Smooth muscle cell (in vitro differentiated cells): ENCODE measurements at regions not wholly inside any gene's neighbourhood (a gene's known extent, or its start where the extent isn't known, plus 50 kb on each side); places are given as distances from the start of the nearest gene placed in this dataset.
A peak's percentile ranks its signal among the peaks of the same experiment; 100 is the strongest.

Experiments
- DNase-seq: peaks from one replicate; lab custom pipeline; 2025; ENCODE audit not compliant: unreplicated experiment; lab: John Stamatoyannopoulos, UW
- H2AFZ ChIP-seq: fragments of 200-600 bp; sonication (generic); 2 replicates; pipeline ENCODE4 v1.6.0; 2016; ENCODE audit warnings: antibody characterized with exemption, low read depth, mild to moderate bottlenecking
- H3F3A ChIP-seq: fragments of 200-600 bp; sonication (generic); 2 replicates; pipeline ENCODE4 v1.6.0; 2017; ENCODE audit warnings: antibody characterized with exemption, low read depth
- H3K27ac ChIP-seq: fragments of 200-600 bp; sonication (generic); 2 replicates; pipeline ENCODE4 v1.5.1; 2016; ENCODE audit warnings: low read depth, mild to moderate bottlenecking
- H3K27me3 ChIP-seq: fragments of 200-600 bp; sonication (generic); 2 replicates; pipeline ENCODE4 v1.6.1; 2016; ENCODE audit warnings: low read depth, mild to moderate bottlenecking
- H3K36me3 ChIP-seq: fragments of 200-600 bp; sonication (generic); 2 replicates; pipeline ENCODE4 v1.5.1; 2016; ENCODE audit warnings: low read depth
- H3K4me1 ChIP-seq: fragments of 200-600 bp; sonication (generic); 2 replicates; pipeline ENCODE4 v1.5.1; 2016; ENCODE audit warnings: low read depth
- H3K4me2 ChIP-seq: fragments of 200-600 bp; sonication (generic); 2 replicates; pipeline ENCODE4 v1.6.0; 2016; ENCODE audit warnings: mild to moderate bottlenecking
- H3K4me3 ChIP-seq: fragments of 200-600 bp; sonication (generic); 2 replicates; pipeline ENCODE4 v1.5.1; 2016; ENCODE audit warnings: mild to moderate bottlenecking
- H3K79me2 ChIP-seq: fragments of 200-600 bp; sonication (generic); 2 replicates; pipeline ENCODE4 v1.6.0; 2016; ENCODE audit warnings: low read depth, mild to moderate bottlenecking
- H3K9ac ChIP-seq: fragments of 200-600 bp; sonication (generic); 2 replicates; pipeline ENCODE4 v1.6.0; 2016; ENCODE audit warnings: low read depth
- H3K9me3 ChIP-seq: fragments of 200-600 bp; sonication (generic); replicated peaks from 2 replicates; pipeline ENCODE4 v1.5.1; 2016; ENCODE audit warnings: low read depth
- H4K20me1 ChIP-seq: fragments of 200-600 bp; sonication (generic); 2 replicates; pipeline ENCODE4 v1.6.0; 2016; ENCODE audit warnings: low read depth
- WGBS: methylation state at CpG from one replicate; pipeline ENCODE4 v1.1.7; 2016; ENCODE audit warnings: low lambda C conversion rate; 5-methylcytosine and 5-hydroxymethylcytosine counted together
- TF ChIP-seq, protein P1 (sequence below): fragments of 200-600 bp; sonication (generic); IDR thresholded peaks from 2 replicates; pipeline ENCODE4 v1.5.1; 2017; ENCODE audit warnings: borderline replicate concordance, mild to moderate bottlenecking, antibody characterized with exemption; ENCODE audit not compliant: insufficient read depth, poor library complexity, severe bottlenecking

DNA sequence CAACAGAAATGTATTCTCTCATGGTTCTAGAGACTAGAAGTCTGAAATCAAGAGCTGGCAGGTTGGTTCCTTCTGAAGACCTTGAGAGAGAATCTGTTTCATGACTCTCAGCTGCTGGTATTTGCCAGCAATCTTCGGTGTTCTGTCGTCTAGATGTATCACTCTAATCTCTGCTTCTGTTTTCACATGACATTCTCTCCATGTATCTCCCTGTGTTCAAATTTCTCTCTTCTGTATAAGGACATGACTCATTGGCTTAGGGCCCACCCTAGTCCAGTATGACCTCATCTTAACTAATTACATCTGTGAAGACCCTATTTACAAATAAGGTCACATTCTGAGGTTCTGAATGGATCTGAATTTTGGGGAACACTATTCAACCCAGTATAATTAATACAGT lies 82.3 kb downstream of the ANKRD7 start:
- TF ChIP-seq, protein P1, sequence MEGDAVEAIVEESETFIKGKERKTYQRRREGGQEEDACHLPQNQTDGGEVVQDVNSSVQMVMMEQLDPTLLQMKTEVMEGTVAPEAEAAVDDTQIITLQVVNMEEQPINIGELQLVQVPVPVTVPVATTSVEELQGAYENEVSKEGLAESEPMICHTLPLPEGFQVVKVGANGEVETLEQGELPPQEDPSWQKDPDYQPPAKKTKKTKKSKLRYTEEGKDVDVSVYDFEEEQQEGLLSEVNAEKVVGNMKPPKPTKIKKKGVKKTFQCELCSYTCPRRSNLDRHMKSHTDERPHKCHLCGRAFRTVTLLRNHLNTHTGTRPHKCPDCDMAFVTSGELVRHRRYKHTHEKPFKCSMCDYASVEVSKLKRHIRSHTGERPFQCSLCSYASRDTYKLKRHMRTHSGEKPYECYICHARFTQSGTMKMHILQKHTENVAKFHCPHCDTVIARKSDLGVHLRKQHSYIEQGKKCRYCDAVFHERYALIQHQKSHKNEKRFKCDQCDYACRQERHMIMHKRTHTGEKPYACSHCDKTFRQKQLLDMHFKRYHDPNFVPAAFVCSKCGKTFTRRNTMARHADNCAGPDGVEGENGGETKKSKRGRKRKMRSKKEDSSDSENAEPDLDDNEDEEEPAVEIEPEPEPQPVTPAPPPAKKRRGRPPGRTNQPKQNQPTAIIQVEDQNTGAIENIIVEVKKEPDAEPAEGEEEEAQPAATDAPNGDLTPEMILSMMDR = no peak
- H3K27ac ChIP-seq = peak overlapping the region; percentile 53
- no peak overlapping the region for H3K9ac ChIP-seq
- no peaks in the 10 kb centered on the region for H3K36me3 ChIP-seq
- no peaks in the 10 kb centered on the region for H3K4me1 ChIP-seq
- no peak for DNase-seq
- H3K4me2 ChIP-seq = no peak overlapping the region
- no peaks in the 10 kb centered on the region for H3K9me3 ChIP-seq
- no peaks in the 10 kb centered on the region for H4K20me1 ChIP-seq
- no peaks in the 10 kb centered on the region for H3K79me2 ChIP-seq
- H3K27me3 ChIP-seq = no peaks in the 10 kb centered on the region
- H3F3A ChIP-seq = no peaks in the 10 kb centered on the region
- peak overlapping the region; percentile 64 for H2AFZ ChIP-seq
- WGBS = 6% methylated on average over 2 of the region's 2 CpGs
- no peak overlapping the region for H3K4me3 ChIP-seq

DNA sequence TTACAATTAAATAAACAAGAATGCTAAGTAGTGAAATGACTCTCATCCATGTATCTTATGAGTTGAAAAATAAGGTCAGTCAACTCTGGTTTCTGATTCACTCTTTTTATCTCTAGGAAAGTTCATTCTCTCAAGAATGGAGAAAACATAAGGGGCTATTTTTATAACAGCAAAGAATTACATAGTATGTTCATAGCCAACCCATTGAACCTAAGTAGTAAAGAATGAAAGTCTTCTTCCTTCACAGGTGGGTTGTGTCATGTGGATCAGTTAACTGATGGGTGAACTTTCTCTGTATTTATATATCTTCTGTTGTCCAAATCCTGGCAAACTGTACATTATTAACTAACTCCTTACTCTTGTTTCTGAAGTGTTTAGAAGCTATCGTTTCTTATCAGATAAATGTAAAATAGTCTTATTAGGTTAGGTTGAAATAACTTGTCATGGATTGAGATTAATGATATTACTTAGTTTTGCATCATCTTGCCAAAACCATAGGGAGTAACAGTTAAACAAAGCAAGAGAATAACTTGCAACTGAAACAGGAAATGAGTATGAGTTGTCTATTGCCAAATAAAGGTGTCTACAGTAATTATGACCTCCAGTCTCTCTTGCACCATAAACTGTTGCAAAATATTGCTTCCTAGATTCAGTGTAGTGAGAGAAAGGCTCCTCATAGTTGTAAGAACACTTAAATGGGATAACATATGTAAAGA lies 86.8 kb downstream of the ANKRD7 start:
- no peaks in the 10 kb centered on the region for H3F3A ChIP-seq
- no peaks in the 10 kb centered on the region for H3K79me2 ChIP-seq
- H3K27me3 ChIP-seq = no peaks in the 10 kb centered on the region
- no peak for DNase-seq
- no peak overlapping the region for H3K4me2 ChIP-seq
- 78% methylated on average over 1 of the region's 1 CpG for whole genome bisulfite sequencing
- H4K20me1 ChIP-seq = no peaks in the 10 kb centered on the region
- no peak overlapping the region for H3K27ac ChIP-seq
- TF ChIP-seq, protein P1 = no peak
- H3K36me3 ChIP-seq = no peaks in the 10 kb centered on the region
- no peak overlapping the region for H3K4me3 ChIP-seq
- H3K4me1 ChIP-seq = no peaks in the 10 kb centered on the region
- no peak overlapping the region for H2AFZ ChIP-seq
- H3K9ac ChIP-seq = no peak overlapping the region
- no peaks in the 10 kb centered on the region for H3K9me3 ChIP-seq

DNA sequence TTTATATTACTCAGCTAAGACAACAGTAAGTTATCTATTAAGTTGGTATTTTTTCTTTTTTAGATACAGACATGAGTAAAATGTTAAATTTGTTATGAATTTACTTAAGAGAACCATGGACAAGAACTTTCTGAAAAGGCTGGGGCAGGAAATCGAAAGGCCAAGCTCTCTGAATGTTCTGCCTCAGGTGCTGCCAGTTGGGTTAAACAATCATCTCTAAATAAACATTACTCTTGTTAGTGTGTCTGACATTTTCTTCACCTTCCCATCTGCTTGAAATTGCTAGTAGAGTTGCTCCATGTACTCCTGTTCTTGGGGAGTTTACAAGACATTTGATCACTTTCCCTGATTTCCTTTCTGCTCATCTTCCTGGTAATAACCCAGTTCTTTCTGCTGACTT lies 87.5 kb downstream of the ANKRD7 start:
- H2AFZ ChIP-seq = no peak overlapping the region
- no peaks in the 10 kb centered on the region for H3K9me3 ChIP-seq
- WGBS = 92% methylated on average over 1 of the region's 1 CpG
- H3K9ac ChIP-seq = no peak overlapping the region
- H3F3A ChIP-seq = no peaks in the 10 kb centered on the region
- TF ChIP-seq, protein P1 = no peak
- no peak overlapping the region for H3K4me3 ChIP-seq
- H3K36me3 ChIP-seq = no peaks in the 10 kb centered on the region
- no peaks in the 10 kb centered on the region for H3K79me2 ChIP-seq
- no peak for DNase-seq
- H3K27ac ChIP-seq = no peak overlapping the region
- no peaks in the 10 kb centered on the region for H3K27me3 ChIP-seq
- H3K4me2 ChIP-seq = no peak overlapping the region
- no peaks in the 10 kb centered on the region for H4K20me1 ChIP-seq
- H3K4me1 ChIP-seq = no peaks in the 10 kb centered on the region

DNA sequence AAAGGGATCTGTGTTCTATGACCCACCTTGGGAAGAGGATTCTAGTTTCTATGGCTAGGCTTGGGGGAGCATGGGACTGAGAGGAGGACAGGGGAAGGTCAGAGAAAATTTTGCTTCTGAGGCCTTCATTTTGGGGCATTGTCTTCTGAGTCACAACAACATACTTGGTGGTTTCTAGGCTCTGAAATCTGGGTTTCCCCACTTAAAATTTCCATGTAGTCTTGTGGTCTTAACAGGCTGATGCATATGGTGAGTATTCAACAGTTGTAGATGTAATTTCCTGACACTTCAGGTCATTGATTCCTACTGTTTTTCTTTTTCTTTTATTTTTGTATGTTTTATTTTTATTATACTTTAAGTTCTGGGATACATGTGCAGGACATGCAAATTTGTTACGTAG lies 88.5 kb downstream of the ANKRD7 start:
- Histone ChIP-seq H3K36me3 (no peaks in the 10 kb centered on the region), H3K4me2 (no peak overlapping the region), H3K4me3 (no peak overlapping the region), H3K9me3 (no peaks in the 10 kb centered on the region), H3K4me1 (no peaks in the 10 kb centered on the region), H3F3A (no peaks in the 10 kb centered on the region), H3K79me2 (no peaks in the 10 kb centered on the region), H3K9ac (no peak overlapping the region), H3K27ac (no peak overlapping the region), H2AFZ (no peak overlapping the region), H3K27me3 (no peaks in the 10 kb centered on the region), H4K20me1 (no peaks in the 10 kb centered on the region)
- TF ChIP-seq, protein P1 = no peak
- no peak for DNase-seq
- WGBS = 100% methylated on average over 1 of the region's 1 CpG
